GM13976 (cell line): ENCODE measurements at regions not wholly inside any gene's neighbourhood (a gene's known extent, or its start where the extent isn't known, plus 50 kb on each side); places are given as distances from the start of the nearest gene placed in this dataset.

Source experiments
- DNase-seq: peaks from one replicate; pipeline ENCODE4 v3.0.0; 2012; ENCODE audit warnings: low spot score
- CTCF ChIP-seq: IDR thresholded peaks from 2 replicates; pipeline ENCODE4 v1.5.1; 2012; ENCODE audit warnings: borderline replicate concordance, mild to moderate bottlenecking; ENCODE audit not compliant: insufficient read depth; ENCODE audit errors: extremely low read depth, missing control alignments, control extremely low read depth
- in situ Hi-C: fragments of 300-500 bp; cut with MboI; formaldehyde crosslinking; loops from one replicate; pipeline ENCODE4 v1.12.0; 2022; ENCODE audit warnings: low sequenced_read_pairs, mixed read lengths, inconsistent platforms; ENCODE audit not compliant: unreplicated experiment

GRCh38 chr4:181319629-181320028 lies 923.6 kb upstream of the TENM3 start:
- DNase-seq = no peak
- no peak for TF ChIP-seq CTCF
- in situ Hi-C loops = no loop called here

DNA sequence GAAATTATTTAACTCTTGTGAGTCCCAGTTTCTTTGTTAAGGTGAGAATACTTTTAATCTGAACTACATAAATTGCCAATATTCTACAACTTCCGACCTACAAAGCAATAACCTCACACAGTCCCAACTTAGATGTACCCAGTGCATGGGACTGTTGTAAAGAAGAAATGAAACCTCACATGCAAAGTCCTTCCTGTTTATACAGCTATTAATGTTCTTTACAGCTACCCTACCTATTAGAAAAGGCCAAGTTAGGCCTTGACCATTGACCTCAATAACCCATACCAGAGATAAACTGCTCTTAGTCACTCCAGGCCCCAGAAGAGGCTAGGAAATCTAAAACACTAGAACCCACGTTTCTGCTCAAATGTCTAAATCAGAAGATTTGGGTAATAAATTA lies 920.1 kb upstream of the TENM3 start:
- in situ Hi-C loops = no loop called here
- DNase-seq = no peak
- no peak for TF ChIP-seq CTCF

- in situ Hi-C loops = no loop called here
Measured at GRCh38 chr4:181330654-181331201, 912.5 kb upstream of the TENM3 start.

GRCh38 chr4:181331214-181331613 lies 912.0 kb upstream of the TENM3 start:
- no peak for TF ChIP-seq CTCF
- DNase-seq = no peak
- in situ Hi-C loops = no loop called here

More at GRCh38 chr4:181330654-181331201, 912.5 kb upstream of the TENM3 start:
- no peak for DNase-seq
- TF ChIP-seq CTCF = no peak

GRCh38 chr4:181345931-181346330 lies 897.3 kb upstream of the TENM3 start:
- in situ Hi-C loops = no loop called here
- no peak for DNase-seq
- TF ChIP-seq CTCF = no peak

DNA sequence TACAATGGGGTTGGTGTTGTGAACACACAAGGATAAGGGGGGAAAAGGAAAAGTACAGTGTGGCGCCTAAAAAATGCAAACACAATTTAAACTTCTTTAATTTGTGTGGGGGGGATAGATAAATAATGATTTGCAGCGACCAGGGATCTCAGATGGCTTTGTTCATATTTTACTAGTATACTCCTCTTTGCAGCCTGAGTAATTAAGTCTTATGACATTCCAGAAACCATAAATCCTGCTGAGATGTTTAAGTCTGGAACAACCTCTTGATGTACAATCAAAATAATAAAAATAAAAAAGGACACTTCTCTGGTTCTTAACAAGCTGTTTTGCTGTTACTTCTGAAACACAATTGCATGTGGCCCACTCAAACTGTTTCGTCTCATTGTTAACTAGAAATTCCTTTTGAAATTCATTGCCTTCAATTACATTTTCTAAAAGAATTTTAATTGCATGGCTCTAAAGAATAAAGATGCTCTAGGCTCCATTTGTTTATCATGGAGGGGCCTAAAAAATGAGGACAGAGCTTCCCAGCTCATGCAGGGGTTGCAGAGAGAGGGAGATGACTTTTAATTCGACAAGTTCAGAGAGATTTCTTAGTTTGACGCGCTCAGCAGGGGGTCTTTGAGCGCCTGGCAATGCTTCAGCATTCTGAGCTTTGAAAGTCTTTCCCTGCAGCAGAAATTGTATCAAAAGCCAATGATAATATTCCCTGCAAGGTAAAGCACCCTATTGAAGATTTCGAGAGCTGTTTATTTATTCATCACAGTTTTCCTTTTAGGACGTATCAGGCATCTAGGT lies 892.4 kb upstream of the TENM3 start:
- in situ Hi-C loops = no loop called here
- TF ChIP-seq CTCF = no peak
- DNase-seq = no peak
